PFSK-1 (cell line): ENCODE measurements at regions not wholly inside any gene's neighbourhood (a gene's known extent, or its start where the extent isn't known, plus 50 kb on each side); places are given as distances from the start of the nearest gene placed in this dataset.

ENCODE experiments used
- FOXP2 ChIP-seq: optimal IDR thresholded peaks from 2 replicates; pipeline ENCODE3; 2011; ENCODE audit warnings: borderline replicate concordance, control low read depth, inconsistent platforms; ENCODE audit not compliant: insufficient read depth; ENCODE audit errors: extremely low read length, extremely low read depth
- POLR2AphosphoS5 ChIP-seq: IDR thresholded peaks from 2 replicates; pipeline ENCODE4 v1.6.1; 2012; ENCODE audit warnings: low read depth, mild to moderate bottlenecking, control low read depth, low read length, moderate library complexity
- SIN3A ChIP-seq: IDR thresholded peaks from 2 replicates; pipeline ENCODE4 v1.6.1; 2012; ENCODE audit warnings: mild to moderate bottlenecking, low read length, moderate library complexity, borderline replicate concordance; ENCODE audit not compliant: insufficient read depth
- TAF1 ChIP-seq: IDR thresholded peaks from 2 replicates; pipeline ENCODE4 v1.6.1; 2012; ENCODE audit warnings: low read length, control low read depth, borderline replicate concordance; ENCODE audit not compliant: insufficient read depth
- TF ChIP-seq, protein P1 (sequence below), 2 experiments: IDR thresholded peaks; 2 replicates each; pipeline versions ENCODE4 v1.6.1 to v1.8.0; 2011 to 2012; ENCODE audit warnings: low read depth in 2 of 2, low read length in 2 of 2, control low read depth in 1 of 2, inconsistent platforms in 1 of 2, mild to moderate bottlenecking in 1 of 2, moderate library complexity in 1 of 2; ENCODE audit not compliant: insufficient read depth in 1 of 2

DNA sequence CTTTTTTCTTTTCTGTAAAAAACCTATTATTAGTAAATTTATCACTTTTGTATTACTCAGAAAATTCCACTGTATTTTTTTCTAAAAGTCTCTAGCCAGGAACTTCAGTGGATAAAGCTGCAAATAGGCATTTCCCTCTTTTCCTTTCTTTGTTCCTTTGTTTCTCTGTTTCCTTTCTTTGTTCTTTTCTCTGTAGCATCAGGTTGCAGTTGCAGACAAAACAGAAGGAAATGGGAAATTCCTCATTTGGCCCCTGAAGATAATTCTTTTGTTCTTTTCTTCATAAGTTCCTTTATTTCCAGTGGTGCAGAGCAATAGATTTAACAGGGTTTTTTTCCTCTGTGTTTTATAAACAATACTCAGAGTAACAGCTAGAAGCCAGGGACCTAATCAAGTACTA is 416.5 kb downstream of the TBL1XR1 start:
- no peak for TF ChIP-seq SIN3A
- no peak for TF ChIP-seq TAF1
- no peak for TF ChIP-seq POLR2AphosphoS5
- TF ChIP-seq FOXP2, result no peak
- TF ChIP-seq, protein P1, sequence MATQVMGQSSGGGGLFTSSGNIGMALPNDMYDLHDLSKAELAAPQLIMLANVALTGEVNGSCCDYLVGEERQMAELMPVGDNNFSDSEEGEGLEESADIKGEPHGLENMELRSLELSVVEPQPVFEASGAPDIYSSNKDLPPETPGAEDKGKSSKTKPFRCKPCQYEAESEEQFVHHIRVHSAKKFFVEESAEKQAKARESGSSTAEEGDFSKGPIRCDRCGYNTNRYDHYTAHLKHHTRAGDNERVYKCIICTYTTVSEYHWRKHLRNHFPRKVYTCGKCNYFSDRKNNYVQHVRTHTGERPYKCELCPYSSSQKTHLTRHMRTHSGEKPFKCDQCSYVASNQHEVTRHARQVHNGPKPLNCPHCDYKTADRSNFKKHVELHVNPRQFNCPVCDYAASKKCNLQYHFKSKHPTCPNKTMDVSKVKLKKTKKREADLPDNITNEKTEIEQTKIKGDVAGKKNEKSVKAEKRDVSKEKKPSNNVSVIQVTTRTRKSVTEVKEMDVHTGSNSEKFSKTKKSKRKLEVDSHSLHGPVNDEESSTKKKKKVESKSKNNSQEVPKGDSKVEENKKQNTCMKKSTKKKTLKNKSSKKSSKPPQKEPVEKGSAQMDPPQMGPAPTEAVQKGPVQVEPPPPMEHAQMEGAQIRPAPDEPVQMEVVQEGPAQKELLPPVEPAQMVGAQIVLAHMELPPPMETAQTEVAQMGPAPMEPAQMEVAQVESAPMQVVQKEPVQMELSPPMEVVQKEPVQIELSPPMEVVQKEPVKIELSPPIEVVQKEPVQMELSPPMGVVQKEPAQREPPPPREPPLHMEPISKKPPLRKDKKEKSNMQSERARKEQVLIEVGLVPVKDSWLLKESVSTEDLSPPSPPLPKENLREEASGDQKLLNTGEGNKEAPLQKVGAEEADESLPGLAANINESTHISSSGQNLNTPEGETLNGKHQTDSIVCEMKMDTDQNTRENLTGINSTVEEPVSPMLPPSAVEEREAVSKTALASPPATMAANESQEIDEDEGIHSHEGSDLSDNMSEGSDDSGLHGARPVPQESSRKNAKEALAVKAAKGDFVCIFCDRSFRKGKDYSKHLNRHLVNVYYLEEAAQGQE (IDR thresholded peaks at IDR 0.05; ENCODE audit: insufficient read depth in 1 of 2, low read depth in 2 of 2, low read length in 2 of 2), result no peak

DNA sequence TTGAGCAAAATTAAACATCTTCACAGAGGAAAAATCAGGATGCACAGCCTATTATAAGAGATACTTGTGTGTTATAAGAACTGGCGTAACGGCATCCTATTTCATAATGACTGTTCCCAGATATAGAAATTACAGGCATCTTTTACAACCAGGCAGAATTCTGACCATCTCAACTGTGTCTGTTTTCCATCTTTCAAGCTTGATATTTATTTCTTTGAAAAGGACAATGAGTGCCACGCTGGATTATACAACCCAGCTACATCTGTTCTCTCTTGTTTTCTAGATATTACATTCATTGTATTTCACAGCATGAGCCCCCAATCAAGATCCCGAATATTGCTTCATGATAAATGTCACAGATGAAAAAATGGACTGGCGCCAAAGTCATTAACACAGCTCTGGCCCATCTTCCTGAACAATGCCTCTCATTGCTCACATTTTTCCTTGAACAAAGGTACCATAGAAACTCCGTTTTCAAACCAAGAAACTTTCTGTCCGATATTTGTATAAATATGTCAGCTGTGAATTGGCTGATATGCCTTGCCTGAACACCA is 420.6 kb downstream of the TBL1XR1 start:
- TF ChIP-seq FOXP2 (no peak), SIN3A (no peak), TAF1 (no peak), POLR2AphosphoS5 (no peak)
- TF ChIP-seq, protein P1 (IDR thresholded peaks at IDR 0.05; ENCODE audit: insufficient read depth in 1 of 2, low read depth in 2 of 2, low read length in 2 of 2), result no peak

DNA sequence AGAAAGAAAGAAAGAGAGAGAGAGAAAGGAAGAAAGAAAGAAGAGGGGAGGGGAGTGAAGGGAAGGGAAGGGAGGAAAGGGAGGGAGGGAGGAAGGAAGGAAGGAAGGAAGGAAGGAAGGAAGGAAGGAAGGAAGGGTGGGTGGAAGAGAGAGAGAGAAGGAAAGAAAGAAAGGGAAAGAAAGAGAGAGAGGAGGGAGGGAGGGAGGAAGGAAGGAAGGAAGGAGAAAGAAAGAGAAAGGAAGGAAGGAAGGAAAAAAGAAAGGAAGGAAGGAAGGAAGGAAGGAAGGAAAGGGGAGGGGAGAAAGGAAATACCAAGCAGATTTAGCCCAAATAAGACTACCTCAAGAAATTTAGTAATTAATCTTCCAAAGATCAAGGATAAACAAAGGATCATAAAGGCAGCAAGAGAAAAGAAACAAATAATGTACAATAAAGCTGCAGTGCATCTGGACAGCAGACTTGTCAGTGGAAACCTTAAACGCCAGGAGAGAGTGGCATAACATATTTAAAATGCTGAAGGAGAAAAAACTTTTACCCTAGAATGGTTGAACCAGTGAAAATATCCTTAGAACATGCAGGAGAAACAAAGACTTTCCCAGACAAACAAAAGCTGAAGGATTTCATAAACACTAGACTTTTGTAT is 427.6 kb downstream of the TBL1XR1 start:
- TF ChIP-seq FOXP2 (no peak), POLR2AphosphoS5 (no peak), SIN3A (no peak), TAF1 (no peak)
- TF ChIP-seq, protein P1 (IDR thresholded peaks at IDR 0.05; ENCODE audit: insufficient read depth in 1 of 2, low read depth in 2 of 2, low read length in 2 of 2), result no peak

DNA sequence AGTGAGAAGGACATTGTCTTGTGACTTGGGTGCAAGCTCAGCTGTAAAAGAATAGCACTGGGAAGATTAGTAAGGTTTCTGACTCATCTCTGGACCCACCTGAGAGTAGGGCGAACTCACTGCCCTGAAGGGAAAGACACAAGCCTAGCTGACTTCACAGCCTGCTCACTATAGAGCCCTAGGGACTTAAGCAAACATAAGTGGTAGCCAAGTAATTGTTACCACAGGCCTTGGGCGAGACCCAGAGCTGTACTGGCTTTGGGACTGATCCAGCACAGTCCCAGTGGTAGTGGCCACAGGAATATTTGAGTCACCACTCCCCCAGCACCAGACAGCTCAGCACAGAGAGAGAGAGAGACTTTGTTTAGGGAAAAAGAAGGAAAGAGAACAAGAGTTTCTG is 429.9 kb downstream of the TBL1XR1 start:
- TF ChIP-seq SIN3A, result no peak
- no peak for TF ChIP-seq FOXP2
- TF ChIP-seq POLR2AphosphoS5, result no peak
- no peak for TF ChIP-seq TAF1
- TF ChIP-seq, protein P1 (IDR thresholded peaks at IDR 0.05; ENCODE audit: insufficient read depth in 1 of 2, low read depth in 2 of 2, low read length in 2 of 2), result no peak

DNA sequence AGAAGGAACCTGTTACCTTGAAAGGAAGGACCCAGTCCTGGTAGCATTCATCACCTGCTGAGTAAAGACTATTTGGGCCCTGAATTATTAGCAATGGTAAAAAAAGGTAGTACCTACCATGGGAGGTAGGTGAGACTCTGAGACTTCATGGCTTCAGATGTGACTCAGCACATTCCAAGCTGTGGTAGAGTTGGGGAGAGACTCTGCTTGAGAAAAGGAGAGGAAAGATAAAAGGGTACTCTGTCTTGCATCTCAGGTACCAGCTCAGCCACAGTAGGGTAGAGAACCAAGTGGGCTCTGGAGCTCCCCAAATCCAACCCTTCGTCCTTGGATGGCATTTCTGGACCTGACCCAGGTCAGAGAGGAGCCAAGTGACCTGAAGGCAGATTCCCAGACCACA is 430.4 kb downstream of the TBL1XR1 start:
- no peak for TF ChIP-seq TAF1
- TF ChIP-seq FOXP2, result no peak
- no peak for TF ChIP-seq SIN3A
- TF ChIP-seq, protein P1 (IDR thresholded peaks at IDR 0.05; ENCODE audit: insufficient read depth in 1 of 2, low read depth in 2 of 2, low read length in 2 of 2), result no peak
- TF ChIP-seq POLR2AphosphoS5, result no peak
